ENCODE measurements at regions not wholly inside any gene's neighbourhood (a gene's known extent, or its start where the extent isn't known, plus 50 kb on each side); places are given as distances from the start of the nearest gene placed in this dataset.

GRCh38 chr15:81068516-81068915 lies 65.6 kb upstream of the CFAP161 start:
- no peak for TF ChIP-seq CTCF (IDR thresholded peaks at IDR 0.05; ENCODE audit: low read depth, low read length, missing input control)
- TF ChIP-seq, protein P1, sequence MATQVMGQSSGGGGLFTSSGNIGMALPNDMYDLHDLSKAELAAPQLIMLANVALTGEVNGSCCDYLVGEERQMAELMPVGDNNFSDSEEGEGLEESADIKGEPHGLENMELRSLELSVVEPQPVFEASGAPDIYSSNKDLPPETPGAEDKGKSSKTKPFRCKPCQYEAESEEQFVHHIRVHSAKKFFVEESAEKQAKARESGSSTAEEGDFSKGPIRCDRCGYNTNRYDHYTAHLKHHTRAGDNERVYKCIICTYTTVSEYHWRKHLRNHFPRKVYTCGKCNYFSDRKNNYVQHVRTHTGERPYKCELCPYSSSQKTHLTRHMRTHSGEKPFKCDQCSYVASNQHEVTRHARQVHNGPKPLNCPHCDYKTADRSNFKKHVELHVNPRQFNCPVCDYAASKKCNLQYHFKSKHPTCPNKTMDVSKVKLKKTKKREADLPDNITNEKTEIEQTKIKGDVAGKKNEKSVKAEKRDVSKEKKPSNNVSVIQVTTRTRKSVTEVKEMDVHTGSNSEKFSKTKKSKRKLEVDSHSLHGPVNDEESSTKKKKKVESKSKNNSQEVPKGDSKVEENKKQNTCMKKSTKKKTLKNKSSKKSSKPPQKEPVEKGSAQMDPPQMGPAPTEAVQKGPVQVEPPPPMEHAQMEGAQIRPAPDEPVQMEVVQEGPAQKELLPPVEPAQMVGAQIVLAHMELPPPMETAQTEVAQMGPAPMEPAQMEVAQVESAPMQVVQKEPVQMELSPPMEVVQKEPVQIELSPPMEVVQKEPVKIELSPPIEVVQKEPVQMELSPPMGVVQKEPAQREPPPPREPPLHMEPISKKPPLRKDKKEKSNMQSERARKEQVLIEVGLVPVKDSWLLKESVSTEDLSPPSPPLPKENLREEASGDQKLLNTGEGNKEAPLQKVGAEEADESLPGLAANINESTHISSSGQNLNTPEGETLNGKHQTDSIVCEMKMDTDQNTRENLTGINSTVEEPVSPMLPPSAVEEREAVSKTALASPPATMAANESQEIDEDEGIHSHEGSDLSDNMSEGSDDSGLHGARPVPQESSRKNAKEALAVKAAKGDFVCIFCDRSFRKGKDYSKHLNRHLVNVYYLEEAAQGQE (IDR thresholded peaks at IDR 0.05): no peak
- TF ChIP-seq SP1 (IDR thresholded peaks at IDR 0.05): no peak
- no peak for TF ChIP-seq MAX (IDR thresholded peaks at IDR 0.05)
- TF ChIP-seq TAF1 (conservative IDR thresholded peaks at IDR 0.05): no peak
- no peak for TF ChIP-seq NR2F2 (IDR thresholded peaks at IDR 0.05)
- no peak for TF ChIP-seq RAD21 (IDR thresholded peaks at IDR 0.05)
- TF ChIP-seq GABPA (IDR thresholded peaks at IDR 0.05 in 1 of 2, conservative IDR thresholded peaks at IDR 0.05 in 1 of 2): no peak
- TF ChIP-seq ZBTB33 (IDR thresholded peaks at IDR 0.05): no peak
- no peak for TF ChIP-seq FOXA1 (IDR thresholded peaks at IDR 0.05)
- no peak for TF ChIP-seq JUND (IDR thresholded peaks at IDR 0.05)
- TF ChIP-seq, protein P2, sequence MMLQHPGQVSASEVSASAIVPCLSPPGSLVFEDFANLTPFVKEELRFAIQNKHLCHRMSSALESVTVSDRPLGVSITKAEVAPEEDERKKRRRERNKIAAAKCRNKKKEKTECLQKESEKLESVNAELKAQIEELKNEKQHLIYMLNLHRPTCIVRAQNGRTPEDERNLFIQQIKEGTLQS (IDR thresholded peaks at IDR 0.05): no peak
- no peak for TF ChIP-seq EGR1 (IDR thresholded peaks at IDR 0.05; ENCODE audit: low read depth in 2 of 2)

Measured in liver (tissue), 3 donors.